Omental fat pad (tissue), 3 donors: ENCODE measurements at regions not wholly inside any gene's neighbourhood (a gene's known extent, or its start where the extent isn't known, plus 50 kb on each side); places are given as distances from the start of the nearest gene placed in this dataset.
A peak's percentile ranks its signal among the peaks of the same experiment; 100 is the strongest.

Experiments used
- ATAC-seq: fragments of 150-250 bp; one replicate; pipeline ENCODE4 v1.9.1; 2016; ENCODE audit warnings: mild to moderate bottlenecking, moderate library complexity; ENCODE audit not compliant: low FRiP score
- DNase-seq: peaks from one replicate; pipeline ENCODE4 v3.0.0-alpha.2; 2019; ENCODE audit warnings: low spot score
- TF ChIP-seq, protein P1 (sequence below), 3 donors: fragments of 450-650 bp; IDR thresholded peaks; one replicate each; pipeline ENCODE4 v1.5.1; 2016 to 2017; ENCODE audit warnings: antibody characterized with exemption in 3 of 3, mild to moderate bottlenecking in 3 of 3, moderate library complexity in 2 of 3

DNA sequence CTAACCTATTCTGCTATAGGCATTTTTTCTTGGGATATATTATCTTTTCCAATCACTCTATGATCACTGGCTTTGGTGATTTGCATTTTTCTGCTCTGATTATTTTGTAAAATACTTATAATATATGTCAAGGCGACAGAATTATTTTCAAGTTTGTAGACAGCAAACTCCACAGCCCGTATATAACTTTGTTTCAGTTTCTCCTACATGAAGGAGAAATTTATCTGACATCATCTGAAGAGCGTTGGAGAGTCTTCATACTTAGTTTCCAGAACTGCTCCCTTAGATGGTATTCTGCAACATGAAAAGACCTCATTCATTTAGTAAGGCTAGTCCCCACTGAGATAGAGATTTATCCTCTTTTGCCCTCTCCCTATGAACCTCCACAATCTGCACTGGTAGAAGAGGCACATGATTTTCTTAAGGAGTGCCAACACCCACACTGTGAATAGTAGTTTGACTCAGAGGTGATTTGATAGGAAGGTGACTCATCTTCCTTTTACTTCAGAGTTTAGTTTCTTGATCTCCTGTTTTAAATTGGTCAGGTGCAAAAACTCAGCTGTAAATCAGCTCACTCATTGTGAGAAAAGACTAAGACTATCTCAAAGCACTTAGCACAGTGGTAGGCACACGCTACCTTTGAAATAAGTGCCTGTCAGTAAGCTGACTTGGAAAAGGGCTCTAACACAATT is 1848.6 kb upstream of the CELF4 start:
- no peak for DNase-seq
- TF ChIP-seq, protein P1, sequence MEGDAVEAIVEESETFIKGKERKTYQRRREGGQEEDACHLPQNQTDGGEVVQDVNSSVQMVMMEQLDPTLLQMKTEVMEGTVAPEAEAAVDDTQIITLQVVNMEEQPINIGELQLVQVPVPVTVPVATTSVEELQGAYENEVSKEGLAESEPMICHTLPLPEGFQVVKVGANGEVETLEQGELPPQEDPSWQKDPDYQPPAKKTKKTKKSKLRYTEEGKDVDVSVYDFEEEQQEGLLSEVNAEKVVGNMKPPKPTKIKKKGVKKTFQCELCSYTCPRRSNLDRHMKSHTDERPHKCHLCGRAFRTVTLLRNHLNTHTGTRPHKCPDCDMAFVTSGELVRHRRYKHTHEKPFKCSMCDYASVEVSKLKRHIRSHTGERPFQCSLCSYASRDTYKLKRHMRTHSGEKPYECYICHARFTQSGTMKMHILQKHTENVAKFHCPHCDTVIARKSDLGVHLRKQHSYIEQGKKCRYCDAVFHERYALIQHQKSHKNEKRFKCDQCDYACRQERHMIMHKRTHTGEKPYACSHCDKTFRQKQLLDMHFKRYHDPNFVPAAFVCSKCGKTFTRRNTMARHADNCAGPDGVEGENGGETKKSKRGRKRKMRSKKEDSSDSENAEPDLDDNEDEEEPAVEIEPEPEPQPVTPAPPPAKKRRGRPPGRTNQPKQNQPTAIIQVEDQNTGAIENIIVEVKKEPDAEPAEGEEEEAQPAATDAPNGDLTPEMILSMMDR (IDR thresholded peaks at IDR 0.05) = no peak
- ATAC-seq = peak; percentile 98

DNA sequence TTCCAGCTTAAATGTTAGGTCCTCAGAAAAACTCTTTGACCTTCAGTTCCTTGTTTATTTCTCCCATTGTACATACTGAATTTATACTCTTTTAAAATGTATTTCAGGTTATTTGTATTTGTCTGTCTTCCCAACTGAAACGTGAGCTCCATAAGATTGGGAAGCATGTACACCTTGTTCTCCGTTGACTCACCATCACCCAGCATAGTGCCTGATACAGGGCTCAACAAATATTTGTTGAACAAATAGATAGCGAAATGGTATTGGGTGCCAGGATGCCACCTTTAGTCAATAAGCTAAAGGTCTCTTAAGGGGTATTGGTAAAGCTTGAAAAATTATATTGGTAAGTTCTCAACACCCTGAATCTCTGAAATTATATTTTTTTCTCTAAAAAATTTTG is 1841.3 kb upstream of the CELF4 start:
- ATAC-seq = no peak
- TF ChIP-seq, protein P1 (IDR thresholded peaks at IDR 0.05) = no peak
- no peak for DNase-seq

DNA sequence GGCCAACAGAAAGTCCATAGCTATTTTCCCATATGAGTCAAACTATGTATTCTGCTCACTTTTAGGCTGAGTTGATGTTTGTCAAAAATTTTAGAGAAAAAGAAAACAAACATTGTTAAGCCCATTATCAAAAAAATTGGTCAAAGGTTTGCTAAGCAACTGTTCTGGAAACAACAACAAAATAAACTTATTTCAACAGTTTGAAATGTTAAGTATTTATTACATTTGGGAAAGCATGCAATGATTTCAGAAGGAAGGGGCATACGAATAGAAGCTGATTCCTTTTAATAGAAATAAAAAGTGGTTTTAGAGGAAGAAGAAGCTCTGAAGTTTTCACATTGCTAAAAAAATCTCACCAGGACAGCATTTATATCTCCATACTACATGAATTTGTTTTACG is 1837.5 kb upstream of the CELF4 start:
- TF ChIP-seq, protein P1 (IDR thresholded peaks at IDR 0.05) = no peak

DNA sequence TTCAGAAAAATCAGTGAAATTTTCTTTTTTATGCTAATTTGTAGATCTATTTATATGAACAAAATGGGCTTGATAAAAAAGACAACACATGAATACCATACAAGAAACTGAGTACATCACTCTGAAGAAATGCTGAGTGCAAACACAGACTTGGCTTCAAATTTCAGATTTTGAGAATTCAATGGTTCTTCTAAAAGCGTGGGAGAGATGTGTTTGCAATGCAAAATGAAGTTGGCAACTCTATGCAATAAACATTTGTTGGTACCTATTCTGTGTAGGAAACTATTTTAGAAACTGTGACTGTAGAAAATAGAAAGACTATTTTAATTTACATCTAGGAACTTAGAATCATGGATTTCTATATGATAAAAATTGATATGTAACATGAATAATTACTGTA is 1834.1 kb upstream of the CELF4 start:
- DNase-seq = no peak
- ATAC-seq = no peak
- TF ChIP-seq, protein P1 (IDR thresholded peaks at IDR 0.05) = no peak

More for the DNA sequence above, 1837.5 kb upstream of the CELF4 start:
- ATAC-seq (no peak), DNase-seq (no peak)

DNA sequence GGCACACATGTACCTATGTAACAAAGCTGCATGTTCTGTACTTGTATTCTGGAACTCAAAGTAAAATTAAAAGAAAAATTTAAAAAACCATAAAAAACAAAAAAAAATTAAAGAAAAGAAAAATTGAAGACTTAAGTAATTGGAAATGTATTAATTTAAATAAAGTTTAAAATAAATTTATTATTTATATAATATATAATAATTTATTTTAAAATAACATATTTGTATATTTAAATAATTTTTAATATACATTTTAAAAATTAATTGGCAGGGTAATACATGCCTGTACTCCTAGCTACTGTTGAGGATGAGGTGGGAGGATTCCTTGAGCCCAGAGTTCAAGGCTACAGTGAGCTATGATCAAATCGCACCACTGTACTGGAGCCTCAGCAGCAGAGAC is 1830.6 kb upstream of the CELF4 start:
- ATAC-seq (no peak), DNase-seq (no peak)
- TF ChIP-seq, protein P1 (IDR thresholded peaks at IDR 0.05) = no peak

DNA sequence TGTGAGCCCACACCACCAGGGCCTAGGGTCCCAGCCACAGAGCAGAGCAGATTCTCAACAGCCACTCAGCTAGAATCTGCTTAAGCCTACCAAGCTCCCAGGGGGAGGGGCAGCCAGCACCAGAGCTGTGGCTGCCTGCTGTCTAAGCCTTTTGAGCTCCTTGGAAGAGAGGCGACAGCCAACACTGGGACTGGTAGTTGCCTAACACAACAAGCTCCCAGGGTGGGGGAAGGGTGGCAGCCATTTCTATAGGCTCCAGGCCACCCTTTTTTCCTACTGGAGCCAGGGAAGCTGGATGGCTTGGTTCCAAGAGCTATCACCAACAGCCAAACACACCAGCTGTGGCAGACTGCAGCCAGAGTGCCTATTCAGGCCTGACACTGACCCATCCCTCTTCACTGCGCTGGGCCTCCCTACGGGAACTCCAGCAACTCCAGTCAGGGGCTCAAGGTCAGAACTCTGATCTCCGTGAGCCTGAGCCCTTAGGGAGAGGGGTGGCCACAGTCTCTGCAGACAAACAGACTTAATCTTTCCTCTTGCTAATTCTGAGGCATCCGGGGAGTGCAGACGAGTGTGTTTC is 1824.3 kb upstream of the CELF4 start:
- TF ChIP-seq, protein P1 (IDR thresholded peaks at IDR 0.05) = no peak
- ATAC-seq (no peak), DNase-seq (no peak)

DNA sequence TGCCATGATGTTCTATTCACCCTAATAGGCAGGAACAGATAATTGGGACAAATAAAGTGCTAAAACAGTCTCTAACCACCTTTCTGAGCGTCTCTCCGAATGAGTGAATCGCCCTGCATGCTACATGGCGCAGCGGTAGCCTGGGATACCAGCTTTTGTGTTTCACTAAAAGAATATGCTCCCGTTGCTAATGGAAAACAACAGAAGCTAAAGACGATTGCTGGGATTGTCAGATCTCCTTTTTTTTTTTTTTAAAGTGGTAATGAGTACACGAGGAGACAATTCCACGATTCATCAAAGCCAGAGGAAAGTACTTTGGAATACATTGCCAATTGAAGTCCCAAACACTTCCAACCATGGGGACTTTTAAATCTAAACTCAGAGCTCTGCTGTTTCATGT is 1815.3 kb upstream of the CELF4 start:
- TF ChIP-seq, protein P1 (IDR thresholded peaks at IDR 0.05) = no peak
- no peak for DNase-seq
- ATAC-seq = no peak
